GM18951 (cell line): ENCODE measurements at regions not wholly inside any gene's neighbourhood (a gene's known extent, or its start where the extent isn't known, plus 50 kb on each side); places are given as distances from the start of the nearest gene placed in this dataset.

ENCODE experiments used
- POLR2A ChIP-seq: IDR thresholded peaks from 4 replicates; pipeline ENCODE4 v1.6.1; 2011; ENCODE audit warnings: mild to moderate bottlenecking; ENCODE audit not compliant: insufficient read length, insufficient read depth; ENCODE audit errors: extremely low read depth
- in situ Hi-C: fragments of 300-500 bp; cut with MboI; formaldehyde crosslinking; loops from one replicate; pipeline ENCODE4 v1.12.0; 2022; ENCODE audit warnings: low sequenced_read_pairs, mixed read lengths, inconsistent platforms; ENCODE audit not compliant: unreplicated experiment

DNA sequence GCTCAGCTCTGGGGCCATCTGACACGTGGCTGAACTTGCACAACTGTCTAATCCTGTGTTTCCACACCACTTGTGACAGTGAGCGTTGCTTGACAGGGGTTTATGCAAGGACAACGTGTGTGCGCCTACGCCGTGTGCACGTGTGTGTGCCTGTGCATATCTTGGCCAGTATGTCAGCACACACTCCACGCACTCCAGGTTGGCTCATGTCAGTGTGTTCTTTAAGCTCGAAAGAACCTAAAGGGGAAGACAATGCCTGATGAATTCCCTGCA is 85.6 kb upstream of the SALL3 start:
- no peak for TF ChIP-seq POLR2A

GRCh38 chr18:78895207-78896001 is 84.2 kb upstream of the SALL3 start:
- in situ Hi-C loops: no loop called here
- TF ChIP-seq POLR2A: no peak

More for the DNA sequence above, 85.6 kb upstream of the SALL3 start:
- in situ Hi-C loops: no loop called here

DNA sequence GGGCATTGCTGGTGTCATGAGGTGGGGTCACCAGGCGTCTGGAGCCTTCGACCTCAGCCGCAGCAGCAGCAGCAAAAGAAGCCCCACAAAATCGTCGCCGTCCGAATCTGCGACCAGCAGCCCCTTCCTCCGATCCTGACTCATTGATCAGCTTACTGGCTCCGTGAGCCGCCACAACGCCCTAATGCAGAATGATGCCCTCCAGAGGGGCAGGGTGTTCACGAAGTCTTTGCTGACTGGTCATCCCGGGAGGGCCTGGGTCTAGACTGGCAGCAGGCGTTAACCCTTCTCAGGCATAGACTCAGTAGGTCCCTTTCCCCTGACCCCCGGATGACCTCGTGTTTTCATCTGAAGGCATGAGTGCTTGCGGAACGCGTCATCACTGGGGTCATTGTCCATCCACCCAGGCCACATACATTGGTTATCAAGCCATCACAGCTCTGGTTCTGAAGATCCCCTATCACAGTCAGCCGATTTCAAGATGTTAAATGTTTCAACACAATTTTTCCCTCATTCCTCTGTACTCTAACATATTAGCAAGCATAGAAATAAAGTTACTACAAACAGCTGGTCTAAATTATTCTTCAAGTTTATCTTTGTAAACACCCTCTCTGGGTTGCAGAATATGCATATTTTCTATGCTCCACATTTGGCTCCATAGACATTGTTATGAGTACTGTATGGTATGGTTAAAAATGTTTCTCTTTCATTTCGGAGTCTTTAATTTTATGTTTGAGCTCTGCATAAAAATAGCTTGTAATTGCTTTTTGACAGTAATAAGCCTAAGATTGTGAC is 83.3 kb upstream of the SALL3 start:
- TF ChIP-seq POLR2A: no peak
- in situ Hi-C loops: no loop called here

DNA sequence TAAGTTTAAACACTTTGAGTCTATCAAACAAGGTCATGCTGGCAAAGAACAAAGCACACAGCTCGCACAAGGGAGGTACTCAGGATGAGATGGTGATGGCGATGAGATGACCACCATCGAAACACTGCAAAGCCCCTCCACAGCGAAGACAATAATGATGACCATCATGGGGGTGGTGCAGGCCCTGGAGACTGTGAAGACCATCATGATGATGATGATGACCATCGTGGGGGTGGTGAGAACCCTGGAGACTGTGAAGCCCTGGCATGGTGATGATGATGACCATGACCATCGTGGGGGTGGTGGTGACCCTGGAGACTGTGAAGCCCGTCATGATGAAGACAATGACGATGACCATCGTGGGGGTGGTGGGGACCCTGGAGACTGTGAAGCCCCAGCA is 81.6 kb upstream of the SALL3 start:
- TF ChIP-seq POLR2A: no peak
- in situ Hi-C loops: no loop called here

- TF ChIP-seq POLR2A: no peak
- in situ Hi-C loops: no loop called here
Observed at GRCh38 chr18:78898635-78899034, 81.0 kb upstream of the SALL3 start.

GRCh38 chr18:78899241-78899640 is 80.4 kb upstream of the SALL3 start:
- no peak for TF ChIP-seq POLR2A
- in situ Hi-C loops: no loop called here

- TF ChIP-seq POLR2A: no peak
- in situ Hi-C loops: no loop called here
Observed at GRCh38 chr18:78900938-78901909, 78.4 kb upstream of the SALL3 start.

- no peak for TF ChIP-seq POLR2A
- in situ Hi-C loops: no loop called here
Observed at GRCh38 chr18:78901923-78902794, 77.5 kb upstream of the SALL3 start.

DNA sequence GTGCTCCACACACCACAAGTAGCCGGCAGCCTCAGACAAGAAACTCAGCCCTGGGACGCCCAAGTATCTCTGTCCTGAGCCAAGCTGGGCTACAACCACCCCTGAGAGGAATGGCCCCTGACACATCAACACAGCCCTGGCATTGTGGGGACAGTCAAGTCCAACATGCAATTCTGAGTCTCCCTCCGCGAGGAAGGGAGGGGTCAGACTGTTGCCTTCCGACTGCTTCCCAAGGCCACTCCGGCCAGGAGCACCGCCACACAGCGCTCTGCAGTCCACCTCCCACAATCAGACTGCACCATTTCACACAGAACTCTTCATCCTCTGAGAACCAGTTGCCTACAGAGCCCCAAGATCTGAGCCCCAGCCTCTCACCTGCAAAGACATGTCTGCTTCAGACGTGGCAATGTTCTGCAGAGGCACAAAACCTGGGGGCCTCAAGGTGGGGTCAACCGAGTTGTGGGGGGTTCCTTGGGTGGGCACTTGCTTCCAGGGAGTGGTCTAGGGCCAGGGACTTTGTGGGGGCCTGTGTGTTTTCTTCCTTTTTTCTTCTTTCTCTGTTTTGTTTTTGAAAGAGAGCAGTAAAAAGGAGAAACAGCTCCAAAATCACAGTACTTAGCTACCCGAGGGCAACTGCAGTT is 76.7 kb upstream of the SALL3 start:
- in situ Hi-C loops: no loop called here
- TF ChIP-seq POLR2A: no peak

GRCh38 chr18:78903436-78904178 is 76.0 kb upstream of the SALL3 start:
- no peak for TF ChIP-seq POLR2A
- in situ Hi-C loops: no loop called here

DNA sequence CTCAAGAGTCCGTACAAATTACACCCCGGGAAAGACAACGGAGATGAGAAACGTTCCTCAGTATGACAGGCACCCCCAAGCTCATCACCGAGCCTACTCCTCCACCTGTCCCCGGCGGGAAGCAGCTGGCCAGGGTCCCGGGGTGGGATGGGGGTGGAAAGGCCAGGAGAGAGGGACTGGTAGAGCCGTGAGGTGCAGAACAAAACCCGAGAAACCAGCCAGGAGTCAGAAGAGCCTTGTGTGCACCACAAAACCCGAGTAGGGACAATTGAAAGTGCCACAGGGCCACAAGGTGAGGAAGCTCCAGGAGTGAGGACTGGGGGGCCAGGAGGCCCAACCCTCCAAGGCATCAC is 75.5 kb upstream of the SALL3 start:
- in situ Hi-C loops: no loop called here

DNA sequence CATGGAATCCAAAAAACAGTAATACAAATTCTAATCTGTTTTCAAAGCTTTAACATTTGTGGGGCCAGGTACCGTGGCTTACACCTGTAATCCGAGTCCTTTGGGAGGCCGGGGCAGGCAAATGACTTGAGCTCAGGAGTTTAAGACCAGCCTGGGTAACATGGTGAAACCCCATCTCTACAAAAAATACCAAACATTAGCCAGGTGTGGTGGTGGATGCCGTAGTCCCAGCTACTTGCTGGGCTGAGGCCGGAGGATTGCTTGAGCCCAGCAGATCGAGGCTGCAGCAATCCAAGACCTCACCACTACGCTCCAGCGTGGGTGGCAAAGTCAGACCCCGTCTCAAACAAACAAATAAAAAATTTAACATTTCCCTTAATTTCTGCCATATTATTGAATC is 74.3 kb upstream of the SALL3 start:
- in situ Hi-C loops: no loop called here
- no peak for TF ChIP-seq POLR2A

More for the DNA sequence above, 75.5 kb upstream of the SALL3 start:
- no peak for TF ChIP-seq POLR2A

DNA sequence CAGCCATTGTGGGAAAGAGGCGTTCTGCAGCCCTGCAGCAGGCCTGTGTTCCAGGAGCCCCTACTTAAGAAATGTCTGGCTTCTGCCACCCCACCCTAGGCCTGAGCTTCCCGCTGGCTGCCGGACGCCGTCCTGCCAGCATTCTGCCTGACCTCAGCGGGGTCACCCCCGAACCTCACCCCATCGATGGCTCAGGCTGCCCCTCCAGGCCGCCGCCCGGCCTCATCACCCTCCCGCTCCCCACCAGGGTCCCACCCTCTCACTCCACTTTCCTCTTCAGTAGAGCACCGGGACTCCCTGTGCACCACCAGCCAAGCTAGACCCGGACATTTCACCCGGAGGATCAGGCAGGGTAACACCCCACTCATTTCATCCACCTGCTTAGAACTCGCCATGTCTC is 73.6 kb upstream of the SALL3 start:
- TF ChIP-seq POLR2A: no peak
- in situ Hi-C loops: no loop called here
